Endothelial cell of umbilical vein (primary cell): ENCODE measurements at regions not wholly inside any gene's neighbourhood (a gene's known extent, or its start where the extent isn't known, plus 50 kb on each side); places are given as distances from the start of the nearest gene placed in this dataset.

Experiments
- BruUV-seq: library from RNA; stranded (reverse); fragments of 400-500 nt; replicated peaks from 2 replicates; lab custom pipeline; 2021; lab: Mats Ljungman, UMichigan
- CTCF ChIA-PET: fragments of 300-600, 350-600 bp; sonication (Branson Sonifier 250); formaldehyde crosslinking; loops from one replicate; lab custom pipeline; 2021; ENCODE audit warnings: antibody characterized with exemption, inconsistent platforms; lab: Charles Lee
- POLR2A ChIA-PET: fragments of 300-600, 350-600 bp; sonication (Branson Sonifier 250); formaldehyde crosslinking; loops from one replicate; lab custom pipeline; 2021; ENCODE audit warnings: antibody characterized with exemption, inconsistent platforms; lab: Charles Lee
- DNase-seq: peaks from one replicate; pipeline ENCODE4 v3.0.0-alpha.2; 2011; ENCODE audit warnings: low read depth, low spot score
- FAIRE-seq: peaks from 2 replicates; lab custom pipeline; 2011; peaks lifted over from hg19 to GRCh38; lab: Jason Lieb, UNC
- H2AFZ ChIP-seq: 2 replicates; pipeline ENCODE4 v1.6.0; 2012; ENCODE audit warnings: low read depth, low read length, control low read depth, inconsistent platforms
- H3K27ac ChIP-seq: 2 replicates; pipeline ENCODE4 v1.5.1; 2011; ENCODE audit warnings: low read depth, mild to moderate bottlenecking, control low read depth, low read length, moderate library complexity; ENCODE audit not compliant: insufficient read depth
- H3K27me3 ChIP-seq, 2 experiments: 2 replicates each; pipeline versions ENCODE4 v1.6.0 to v1.6.1; 2011; ENCODE audit warnings: low read length in 2 of 2, mixed read lengths in 1 of 2; ENCODE audit not compliant: control insufficient read depth in 2 of 2, insufficient read depth in 2 of 2
- H3K36me3 ChIP-seq, 2 experiments: 2 replicates in 1 of 2; 3 replicates in 1 of 2; pipeline ENCODE4 v1.5.1; 2011; ENCODE audit warnings: low read length in 2 of 2, mild to moderate bottlenecking in 1 of 2, moderate library complexity in 1 of 2; ENCODE audit not compliant: control insufficient read depth in 2 of 2, insufficient read depth in 2 of 2; ENCODE audit errors: extremely low read depth in 1 of 2
- H3K4me1 ChIP-seq: 3 replicates; pipeline ENCODE4 v1.5.1; 2011; ENCODE audit warnings: mild to moderate bottlenecking, low read length; ENCODE audit not compliant: control insufficient read depth, insufficient read depth; ENCODE audit errors: extremely low read depth
- H3K4me2 ChIP-seq: 2 replicates; pipeline ENCODE4 v1.6.1; 2011; ENCODE audit warnings: low read length, control low read depth, mixed read lengths; ENCODE audit not compliant: insufficient read depth
- H3K4me3 ChIP-seq, 3 experiments: fragments of 200-600 bp in 1 of 3; sonication (generic), shearing (Covaris generic) in 1 of 3; replicated peaks in 1 of 3; 2 replicates each; pipeline ENCODE4 v1.5.1; 2011 to 2016; ENCODE audit warnings: control low read depth in 3 of 3, low read length in 3 of 3, mild to moderate bottlenecking in 2 of 3, inconsistent platforms in 1 of 3, low read depth in 1 of 3, moderate library complexity in 1 of 3; ENCODE audit not compliant: insufficient read depth in 1 of 3
- H3K79me2 ChIP-seq: 2 replicates; pipeline ENCODE4 v1.6.0; 2012; ENCODE audit warnings: low read length, inconsistent platforms; ENCODE audit not compliant: control insufficient read depth, insufficient read depth
- H3K9ac ChIP-seq: replicated peaks from 2 replicates; pipeline ENCODE3; 2011; ENCODE audit warnings: low read length, control low read depth; ENCODE audit not compliant: insufficient read depth; ENCODE audit errors: extremely low read depth
- H3K9me1 ChIP-seq: replicated peaks from 3 replicates; pipeline ENCODE4 v1.6.0; 2011; ENCODE audit warnings: mild to moderate bottlenecking, low read length; ENCODE audit not compliant: control insufficient read depth, insufficient read depth; ENCODE audit errors: extremely low read depth
- H3K9me3 ChIP-seq: replicated peaks from 2 replicates; pipeline ENCODE4 v1.5.1; 2012; ENCODE audit warnings: low read length, inconsistent platforms; ENCODE audit not compliant: control insufficient read depth, insufficient read depth
- H4K20me1 ChIP-seq: replicated peaks from 2 replicates; pipeline ENCODE3; 2011; ENCODE audit warnings: mild to moderate bottlenecking, low read length; ENCODE audit not compliant: control insufficient read depth, insufficient read depth; ENCODE audit errors: extremely low read depth
- EZH2 ChIP-seq: IDR thresholded peaks from 2 replicates; pipeline ENCODE4 v1.6.1; 2012; ENCODE audit warnings: borderline replicate concordance, low read depth, mild to moderate bottlenecking, moderate library complexity, low read length, inconsistent platforms; ENCODE audit not compliant: severe bottlenecking
- FOS ChIP-seq: IDR thresholded peaks from 2 replicates; pipeline ENCODE4 v1.6.1; 2011; ENCODE audit warnings: mild to moderate bottlenecking, low read length, moderate library complexity, borderline replicate concordance; ENCODE audit not compliant: insufficient read depth
- GATA2 ChIP-seq: IDR thresholded peaks from 2 replicates; pipeline ENCODE4 v1.7.0; 2011; ENCODE audit warnings: low read depth, mild to moderate bottlenecking, moderate library complexity, mixed read lengths, low read length; ENCODE audit not compliant: insufficient read length, insufficient read depth
- JUN ChIP-seq: IDR thresholded peaks from 2 replicates; pipeline ENCODE4 v1.6.1; 2011; ENCODE audit warnings: borderline replicate concordance, low read depth; ENCODE audit not compliant: insufficient read length, insufficient read depth
- MAX ChIP-seq: IDR thresholded peaks from 2 replicates; pipeline ENCODE4 v1.6.1; 2011; ENCODE audit not compliant: insufficient read depth, insufficient read length
- MYC ChIP-seq: IDR thresholded peaks from one replicate; pipeline ENCODE4 v1.6.1; 2011; ENCODE audit warnings: mild to moderate bottlenecking, low read depth, low read length
- POLR2A ChIP-seq: IDR thresholded peaks from 2 replicates; pipeline ENCODE4 v1.6.1; 2012; ENCODE audit warnings: low read depth, mild to moderate bottlenecking, control low read depth, low read length
- POLR2AphosphoS5 ChIP-seq: IDR thresholded peaks from 2 replicates; pipeline ENCODE4 v1.6.1; 2012; ENCODE audit warnings: low read depth, mild to moderate bottlenecking, control low read depth, low read length, moderate library complexity; ENCODE audit not compliant: insufficient read depth
- dilution Hi-C: fragments of 300-500 bp; cut with MboI; formaldehyde crosslinking; loops from one replicate; pipeline ENCODE4 v1.15.0; 2019; ENCODE audit warnings: low sequenced_read_pairs; ENCODE audit not compliant: extremely low pct_ligation_motif_present
- intact Hi-C: fragments of 100-400 bp; cut with micrococcal nuclease; formaldehyde crosslinking; loops from one replicate; pipeline ENCODE4 v1.10.0; 2022
- TF ChIP-seq, protein P1 (sequence below), 2 donors: IDR thresholded peaks; 1 replicate in 1 of 2; 2 replicates in 1 of 2; pipeline ENCODE4 v1.5.1; 2011; ENCODE audit warnings: low read length in 2 of 2, mild to moderate bottlenecking in 2 of 2, moderate library complexity in 2 of 2, control low read depth in 1 of 2, inconsistent platforms in 1 of 2, low read depth in 1 of 2; ENCODE audit not compliant: insufficient read depth in 1 of 2; ENCODE audit errors: extremely low read depth in 1 of 2

DNA sequence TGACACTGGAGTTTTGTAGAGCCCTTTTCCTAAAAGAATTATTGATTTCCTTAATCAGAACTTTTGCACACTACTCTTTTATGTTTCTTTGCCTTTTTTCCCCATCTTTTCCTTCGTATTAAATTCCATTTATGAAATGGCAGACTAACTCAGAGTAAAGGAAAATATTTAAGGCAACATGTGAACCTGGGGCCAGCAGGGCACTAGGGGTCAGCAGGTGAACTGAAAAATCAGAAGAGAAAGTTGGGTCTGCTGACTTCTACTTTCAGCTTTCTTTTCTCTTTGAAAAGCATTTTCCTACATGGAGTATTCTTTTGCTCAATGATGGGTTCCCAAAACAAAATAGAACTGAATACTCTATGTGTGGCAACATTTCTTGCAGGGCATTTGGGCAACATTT is 226.6 kb upstream of the EXOC2 start:
- TF ChIP-seq EZH2 (no peak), GATA2 (no peak), MAX (no peak), POLR2AphosphoS5 (no peak), FOS (no peak), MYC (no peak), JUN (no peak), POLR2A (no peak)
- TF ChIP-seq, protein P1, sequence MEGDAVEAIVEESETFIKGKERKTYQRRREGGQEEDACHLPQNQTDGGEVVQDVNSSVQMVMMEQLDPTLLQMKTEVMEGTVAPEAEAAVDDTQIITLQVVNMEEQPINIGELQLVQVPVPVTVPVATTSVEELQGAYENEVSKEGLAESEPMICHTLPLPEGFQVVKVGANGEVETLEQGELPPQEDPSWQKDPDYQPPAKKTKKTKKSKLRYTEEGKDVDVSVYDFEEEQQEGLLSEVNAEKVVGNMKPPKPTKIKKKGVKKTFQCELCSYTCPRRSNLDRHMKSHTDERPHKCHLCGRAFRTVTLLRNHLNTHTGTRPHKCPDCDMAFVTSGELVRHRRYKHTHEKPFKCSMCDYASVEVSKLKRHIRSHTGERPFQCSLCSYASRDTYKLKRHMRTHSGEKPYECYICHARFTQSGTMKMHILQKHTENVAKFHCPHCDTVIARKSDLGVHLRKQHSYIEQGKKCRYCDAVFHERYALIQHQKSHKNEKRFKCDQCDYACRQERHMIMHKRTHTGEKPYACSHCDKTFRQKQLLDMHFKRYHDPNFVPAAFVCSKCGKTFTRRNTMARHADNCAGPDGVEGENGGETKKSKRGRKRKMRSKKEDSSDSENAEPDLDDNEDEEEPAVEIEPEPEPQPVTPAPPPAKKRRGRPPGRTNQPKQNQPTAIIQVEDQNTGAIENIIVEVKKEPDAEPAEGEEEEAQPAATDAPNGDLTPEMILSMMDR (IDR thresholded peaks at IDR 0.05; ENCODE audit: extremely low read depth in 1 of 2, insufficient read depth in 1 of 2, low read depth in 1 of 2, low read length in 2 of 2) = no peak
- H4K20me1 ChIP-seq = no peaks in the 10 kb centered on the region
- intact Hi-C loops = no loop called here
- CTCF ChIA-PET = no interaction called here
- peaks cover 2% of the 10 kb centered on the region for H3K9me3 ChIP-seq
- H3K4me2 ChIP-seq = no peak overlapping the region
- no peak overlapping the region for H3K27ac ChIP-seq
- H3K79me2 ChIP-seq = no peaks in the 10 kb centered on the region
- no peak overlapping the region for H3K4me3 ChIP-seq
- H2AFZ ChIP-seq = no peak overlapping the region
- no peaks in the 10 kb centered on the region for H3K4me1 ChIP-seq
- FAIRE-seq (no peak), DNase-seq (no peak)
- no peak overlapping the region for H3K9ac ChIP-seq
- POLR2A ChIA-PET = no interaction called here
- no peaks in the 10 kb centered on the region for H3K9me1 ChIP-seq
- H3K36me3 ChIP-seq = no peaks in the 10 kb centered on the region
- no TSS peak for BruUV-seq
- dilution Hi-C loops = no loop called here
- no peaks in the 10 kb centered on the region for H3K27me3 ChIP-seq
